T-helper 17 cell (primary cell): ENCODE measurements at regions not wholly inside any gene's neighbourhood (a gene's known extent, or its start where the extent isn't known, plus 50 kb on each side); places are given as distances from the start of the nearest gene placed in this dataset.
A peak's percentile ranks its signal among the peaks of the same experiment; 100 is the strongest.
"Not testable (repeated sequence)": the region's sequence is repeated elsewhere in the genome, so short reads cannot be mapped to it uniquely, and the experiment has no call there.

Source experiments
- ATAC-seq: fragments of 150-1000 bp; cut with Tn5 transposase; 2 replicates; pipeline ENCODE4 v1.10.0; 2021; ENCODE audit warnings: mild to moderate bottlenecking, moderate library complexity
- DNase-seq, 3 donors: peaks; one replicate each; pipeline versions ENCODE4 v3.0.0 to v3.0.0-alpha.2; 2020 to 2021
- H3K9me3 ChIP-seq: one replicate; pipeline ENCODE4 v1.7.0; 2013; ENCODE audit warnings: low read length, mild to moderate bottlenecking; ENCODE audit not compliant: control insufficient read depth, poor library complexity, severe bottlenecking
- H3K27ac Mint-ChIP-seq: one replicate; pipeline ENCODE4 v1.8.0; 2022; ENCODE audit warnings: mild to moderate bottlenecking, moderate library complexity, mixed read lengths
- H3K27me3 Mint-ChIP-seq: one replicate; pipeline ENCODE4 v1.8.0; 2022; ENCODE audit warnings: mixed read lengths
- H3K36me3 Mint-ChIP-seq: one replicate; pipeline ENCODE4 v1.8.0; 2022; ENCODE audit warnings: low read depth, mixed read lengths
- H3K4me1 Mint-ChIP-seq: one replicate; pipeline ENCODE4 v1.8.0; 2022; ENCODE audit warnings: mild to moderate bottlenecking, mixed read lengths
- H3K4me3 Mint-ChIP-seq: one replicate; pipeline ENCODE4 v1.8.0; 2022; ENCODE audit warnings: mild to moderate bottlenecking, moderate library complexity, mixed read lengths

GRCh38 chr18:21975954-21976353, 193.4 kb upstream of the GATA6 start:
- ATAC-seq, H3K27me3 Mint-ChIP-seq, H3K4me3 Mint-ChIP-seq, H3K27ac Mint-ChIP-seq, H3K9me3 ChIP-seq, H3K36me3 Mint-ChIP-seq, H3K4me1 Mint-ChIP-seq, DNase-seq: not testable (repeated sequence)

- Mint-ChIP-seq H3K27me3 (peaks cover 8% of the 10 kb centered on the region), H3K4me3 (no peak overlapping the region), H3K36me3 (peaks cover 2% of the 10 kb centered on the region), H3K4me1 (no peaks in the 10 kb centered on the region), H3K27ac (no peak overlapping the region)
- DNase-seq = no peak
- no peak for ATAC-seq
- H3K9me3 ChIP-seq = no peaks in the 10 kb centered on the region
These were observed 190.7 kb upstream of the GATA6 start for GRCh38 chr18:21978546-21979170.

- ATAC-seq (no peak), DNase-seq (no peak)
- Mint-ChIP-seq H3K27me3 (peaks cover 8% of the 10 kb centered on the region), H3K4me3 (no peak overlapping the region), H3K27ac (no peak overlapping the region), H3K4me1 (no peaks in the 10 kb centered on the region), H3K36me3 (peaks cover 2% of the 10 kb centered on the region)
- no peaks in the 10 kb centered on the region for H3K9me3 ChIP-seq
These were observed 190.2 kb upstream of the GATA6 start for GRCh38 chr18:21979171-21979560.

DNA sequence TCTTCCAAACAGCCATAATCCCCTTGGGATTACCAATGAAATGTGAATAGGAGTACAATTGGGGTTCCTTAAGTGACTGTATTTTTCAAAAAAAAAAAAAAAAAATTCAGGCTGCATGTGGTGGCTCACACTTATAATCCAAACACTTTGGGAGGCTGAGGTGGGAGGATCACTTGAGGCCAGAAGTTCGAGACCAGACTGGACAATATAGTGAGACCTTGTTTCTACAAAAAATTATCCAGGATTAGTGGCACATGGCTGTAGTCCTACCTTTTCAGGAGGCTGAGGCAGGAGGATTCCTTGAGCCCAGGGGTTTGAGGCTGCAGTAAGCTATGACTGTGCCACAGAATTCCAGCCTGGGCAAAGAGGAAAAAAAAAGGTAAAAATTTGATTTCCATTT, 189.6 kb upstream of the GATA6 start:
- no peaks in the 10 kb centered on the region for H3K9me3 ChIP-seq
- Mint-ChIP-seq H3K36me3 (peaks cover 2% of the 10 kb centered on the region), H3K27me3 (peaks cover 8% of the 10 kb centered on the region), H3K4me1 (no peaks in the 10 kb centered on the region), H3K27ac (no peak overlapping the region), H3K4me3 (no peak overlapping the region)
- ATAC-seq (no peak), DNase-seq (no peak)

- no peaks in the 10 kb centered on the region for H3K9me3 ChIP-seq
- H3K4me3 Mint-ChIP-seq = no peak overlapping the region
- H3K36me3 Mint-ChIP-seq = peaks cover 2% of the 10 kb centered on the region
- H3K27me3 Mint-ChIP-seq = peaks cover 8% of the 10 kb centered on the region
- DNase-seq = no peak
- no peaks in the 10 kb centered on the region for H3K4me1 Mint-ChIP-seq
- H3K27ac Mint-ChIP-seq = no peak overlapping the region
- ATAC-seq = no peak
These were observed 188.6 kb upstream of the GATA6 start for GRCh38 chr18:21980744-21981143.

DNA sequence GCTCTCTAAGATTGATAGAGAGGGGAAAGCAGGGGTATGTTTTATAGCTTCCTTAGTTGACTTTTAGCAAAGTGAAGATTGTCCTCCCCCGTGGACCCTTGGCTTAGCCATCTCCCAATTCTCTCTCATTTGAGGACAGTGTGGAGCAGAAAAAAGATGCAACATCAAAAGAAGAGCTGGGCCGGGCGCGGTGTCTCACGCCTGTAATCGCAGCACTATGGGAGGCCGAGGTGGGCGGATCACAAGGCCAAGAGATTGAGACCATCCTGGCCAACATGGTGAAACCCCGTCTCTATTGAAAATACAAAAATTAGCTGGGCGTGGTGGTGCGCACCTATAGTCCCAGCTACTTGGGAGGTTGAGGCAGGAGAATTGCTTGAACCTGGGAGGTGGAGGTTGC, 187.9 kb upstream of the GATA6 start:
- H3K4me1 Mint-ChIP-seq, DNase-seq: not testable (repeated sequence)

DNA sequence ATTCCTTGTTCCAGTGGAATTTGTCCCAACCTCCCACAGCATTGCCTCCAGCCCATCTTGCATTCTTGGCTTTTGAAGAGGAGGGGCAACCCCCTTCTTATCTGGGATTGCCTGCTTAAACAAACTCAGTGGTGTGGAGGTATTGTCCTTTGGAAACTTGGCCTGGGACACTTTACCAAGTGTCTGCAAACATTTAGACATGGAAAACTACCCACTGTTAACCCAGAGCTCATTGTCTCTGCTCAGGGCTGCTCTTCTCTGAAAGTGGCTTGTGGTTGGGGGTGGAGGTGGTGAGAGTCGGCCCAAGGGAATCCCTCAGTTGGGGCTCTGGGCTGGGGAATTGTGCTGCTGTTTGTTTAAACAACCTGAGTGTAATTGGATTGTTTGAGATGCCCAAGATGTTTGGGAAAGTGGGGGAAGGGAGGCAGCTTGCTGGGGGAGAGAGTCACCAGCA, 178.3 kb upstream of the GATA6 start:
- Mint-ChIP-seq H3K36me3 (no peaks in the 10 kb centered on the region), H3K27me3 (peaks cover 28% of the 10 kb centered on the region), H3K4me3 (no peak overlapping the region), H3K27ac (no peak overlapping the region), H3K4me1 (no peaks in the 10 kb centered on the region)
- DNase-seq = no peak
- no peak for ATAC-seq
- no peaks in the 10 kb centered on the region for H3K9me3 ChIP-seq

More for the DNA sequence above, 187.9 kb upstream of the GATA6 start:
- not testable (repeated sequence) for H3K27me3 Mint-ChIP-seq, H3K27ac Mint-ChIP-seq, H3K36me3 Mint-ChIP-seq, H3K9me3 ChIP-seq, H3K4me3 Mint-ChIP-seq, ATAC-seq

- Mint-ChIP-seq H3K4me1 (no peaks in the 10 kb centered on the region), H3K36me3 (no peaks in the 10 kb centered on the region), H3K4me3 (no peak overlapping the region), H3K27me3 (peaks cover 28% of the 10 kb centered on the region), H3K27ac (no peak overlapping the region)
- ATAC-seq = no peak
- no peaks in the 10 kb centered on the region for H3K9me3 ChIP-seq
- DNase-seq = no peak
These were observed 177.5 kb upstream of the GATA6 start for GRCh38 chr18:21991886-21992285.

DNA sequence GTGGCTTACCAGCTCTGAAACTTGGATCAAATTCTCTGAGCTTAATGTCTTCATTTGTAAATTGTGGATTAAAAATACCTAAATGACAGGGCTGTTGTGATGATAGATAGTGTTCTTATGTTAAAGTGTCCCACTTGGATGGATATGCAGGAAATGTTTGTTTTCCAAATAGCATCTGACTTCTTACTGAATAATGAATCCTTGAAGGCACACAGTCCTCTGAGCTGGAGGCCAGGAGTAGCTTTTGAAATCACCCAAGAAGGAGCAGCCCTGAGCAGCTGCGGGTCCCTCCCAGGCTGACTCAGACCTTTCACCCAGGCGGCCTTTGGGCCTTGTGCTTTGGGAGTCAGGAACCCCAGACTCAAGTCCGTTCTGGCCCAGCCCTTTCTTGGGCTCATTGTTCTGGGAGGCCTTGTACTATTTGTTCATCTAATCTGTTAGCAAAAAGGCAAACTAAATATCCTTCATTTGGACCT, 173.0 kb upstream of the GATA6 start:
- H3K4me1 Mint-ChIP-seq = peaks cover 7% of the 10 kb centered on the region
- H3K27me3 Mint-ChIP-seq = peaks cover 17% of the 10 kb centered on the region
- no peak overlapping the region for H3K4me3 Mint-ChIP-seq
- no peak for ATAC-seq
- DNase-seq = no peak
- no peaks in the 10 kb centered on the region for H3K9me3 ChIP-seq
- no peak overlapping the region for H3K27ac Mint-ChIP-seq
- no peaks in the 10 kb centered on the region for H3K36me3 Mint-ChIP-seq

- peak overlapping the region; percentile 12 for H3K27ac Mint-ChIP-seq
- H3K36me3 Mint-ChIP-seq = no peaks in the 10 kb centered on the region
- no peaks in the 10 kb centered on the region for H3K9me3 ChIP-seq
- DNase-seq (no peak), ATAC-seq (peak; percentile 51)
- peaks cover 6% of the 10 kb centered on the region for H3K27me3 Mint-ChIP-seq
- H3K4me1 Mint-ChIP-seq = peaks cover 7% of the 10 kb centered on the region
- H3K4me3 Mint-ChIP-seq = no peak overlapping the region
These were observed 171.9 kb upstream of the GATA6 start for GRCh38 chr18:21997207-21998143.

DNA sequence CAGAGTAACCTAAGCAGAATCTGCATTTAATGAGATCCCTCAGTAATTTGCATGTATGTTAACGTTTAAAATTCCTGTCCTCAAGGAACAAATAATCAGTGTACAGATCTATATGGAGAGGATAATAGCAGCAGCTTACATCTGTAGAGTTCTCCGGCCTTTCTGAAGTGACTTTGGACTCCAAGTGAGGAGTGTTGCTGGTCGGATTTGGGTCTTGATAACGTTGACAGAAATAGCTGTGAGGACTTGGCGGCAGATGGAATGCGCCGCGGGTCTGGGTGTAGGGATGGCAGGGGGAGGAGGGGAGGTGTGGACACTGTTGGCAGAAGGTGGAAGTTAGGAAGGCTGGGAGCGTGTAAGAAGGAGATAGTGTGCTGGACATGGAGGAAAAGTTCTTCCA, 170.9 kb upstream of the GATA6 start:
- Mint-ChIP-seq H3K27me3 (peaks cover 6% of the 10 kb centered on the region), H3K27ac (no peak overlapping the region), H3K4me3 (no peak overlapping the region), H3K36me3 (no peaks in the 10 kb centered on the region), H3K4me1 (peaks cover 7% of the 10 kb centered on the region)
- H3K9me3 ChIP-seq = no peaks in the 10 kb centered on the region
- DNase-seq = no peak
- no peak for ATAC-seq

GRCh38 chr18:22001912-22002487, 167.4 kb upstream of the GATA6 start:
- ATAC-seq (no peak), DNase-seq (no peak)
- no peak overlapping the region for H3K27ac Mint-ChIP-seq
- no peak overlapping the region for H3K4me3 Mint-ChIP-seq
- H3K36me3 Mint-ChIP-seq = no peaks in the 10 kb centered on the region
- H3K9me3 ChIP-seq = no peaks in the 10 kb centered on the region
- no peaks in the 10 kb centered on the region for H3K27me3 Mint-ChIP-seq
- peaks cover 7% of the 10 kb centered on the region for H3K4me1 Mint-ChIP-seq

DNA sequence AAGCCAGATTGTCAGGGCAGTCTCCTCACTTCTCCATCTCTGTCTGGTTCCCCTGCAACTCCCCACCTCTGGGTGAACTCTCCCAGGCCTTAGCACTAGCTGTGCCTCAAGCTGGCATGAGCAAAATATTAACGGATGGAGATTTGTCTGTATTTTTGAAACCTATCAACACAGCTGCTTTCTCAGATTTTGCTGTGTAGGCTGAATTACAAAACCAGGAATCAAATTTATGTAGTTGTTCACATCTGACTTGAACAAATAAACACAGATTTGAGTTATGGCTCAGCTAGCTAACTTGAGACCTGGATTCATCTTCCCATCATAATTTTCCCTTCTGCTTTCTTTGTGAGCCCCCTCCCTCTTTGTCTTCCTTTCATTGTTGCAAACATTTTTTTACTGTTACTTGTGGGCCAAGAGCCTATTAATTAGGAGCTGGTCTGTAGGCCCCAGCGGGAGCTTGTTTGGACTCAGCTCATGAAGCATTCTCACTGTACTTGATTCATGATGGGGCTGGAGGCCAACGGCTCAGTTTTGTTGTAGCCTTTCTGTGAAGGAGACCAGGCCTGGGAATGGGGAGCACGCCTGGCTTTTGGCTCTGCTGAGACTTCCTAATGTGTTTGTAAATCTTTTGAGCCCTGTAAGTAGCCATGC, 164.1 kb upstream of the GATA6 start:
- no peak overlapping the region for H3K27ac Mint-ChIP-seq
- no peaks in the 10 kb centered on the region for H3K9me3 ChIP-seq
- H3K4me1 Mint-ChIP-seq = no peaks in the 10 kb centered on the region
- H3K4me3 Mint-ChIP-seq = no peak overlapping the region
- no peaks in the 10 kb centered on the region for H3K36me3 Mint-ChIP-seq
- DNase-seq (no peak), ATAC-seq (no peak)
- no peaks in the 10 kb centered on the region for H3K27me3 Mint-ChIP-seq
